ENCODE measurements at regions not wholly inside any gene's neighbourhood (a gene's known extent, or its start where the extent isn't known, plus 50 kb on each side); places are given as distances from the start of the nearest gene placed in this dataset.

DNA sequence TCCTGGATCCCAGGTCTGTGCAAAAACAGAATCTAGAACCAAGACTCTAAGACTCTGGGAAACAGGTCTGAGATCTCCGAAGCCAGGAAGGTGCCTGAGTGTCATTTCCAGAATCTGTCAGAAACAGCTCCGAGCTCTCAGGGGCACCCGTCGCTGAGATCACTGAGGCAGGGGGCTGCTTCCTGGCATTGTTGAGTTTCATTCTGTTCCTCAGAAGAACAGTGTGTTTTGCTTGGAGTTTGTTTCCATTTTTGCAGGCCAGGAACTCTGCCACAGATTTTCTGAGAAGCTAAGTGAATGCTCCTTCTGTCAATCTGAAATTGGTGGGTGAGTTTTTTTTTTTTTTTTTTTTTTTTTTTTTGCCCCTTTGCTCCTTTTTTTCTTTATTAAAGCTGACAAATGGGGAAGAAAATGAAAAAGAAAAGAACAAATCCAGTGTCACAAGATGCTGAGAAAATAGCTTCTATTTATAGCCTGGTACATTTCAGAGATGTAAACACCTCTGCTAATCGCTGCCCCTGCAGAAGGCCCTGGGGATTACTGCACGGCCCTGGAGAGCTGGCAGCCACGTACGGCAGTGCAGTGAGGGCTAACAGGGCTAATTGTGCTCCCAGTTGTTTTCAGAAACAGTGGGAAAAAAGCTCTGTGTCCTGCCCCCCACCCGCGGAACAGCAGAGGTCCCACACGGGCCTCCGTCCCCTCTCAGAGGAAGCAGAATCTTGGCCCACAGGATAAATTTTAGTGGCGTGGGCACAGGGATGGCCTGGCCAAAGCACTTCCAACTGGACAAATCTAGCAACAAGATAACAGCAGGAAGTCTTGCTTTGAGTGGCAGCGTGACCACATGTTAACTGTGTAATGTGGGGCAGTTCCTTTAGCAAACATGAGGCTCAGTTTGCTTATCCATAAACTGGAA, 237.6 kb upstream of the IRS2 start:
- TF ChIP-seq EP300 (IDR thresholded peaks at IDR 0.05; ENCODE audit: borderline replicate concordance in 1 of 2, low read depth in 2 of 2, low read length in 2 of 2): no peak
- TF ChIP-seq NRF1 (IDR thresholded peaks at IDR 0.05; ENCODE audit: low read depth, low read length): no peak
- no peak for TF ChIP-seq POLR2A (IDR thresholded peaks at IDR 0.05; ENCODE audit: control extremely low read depth in 1 of 2, low read depth in 2 of 2, low read length in 2 of 2)
- TF ChIP-seq, protein P1, sequence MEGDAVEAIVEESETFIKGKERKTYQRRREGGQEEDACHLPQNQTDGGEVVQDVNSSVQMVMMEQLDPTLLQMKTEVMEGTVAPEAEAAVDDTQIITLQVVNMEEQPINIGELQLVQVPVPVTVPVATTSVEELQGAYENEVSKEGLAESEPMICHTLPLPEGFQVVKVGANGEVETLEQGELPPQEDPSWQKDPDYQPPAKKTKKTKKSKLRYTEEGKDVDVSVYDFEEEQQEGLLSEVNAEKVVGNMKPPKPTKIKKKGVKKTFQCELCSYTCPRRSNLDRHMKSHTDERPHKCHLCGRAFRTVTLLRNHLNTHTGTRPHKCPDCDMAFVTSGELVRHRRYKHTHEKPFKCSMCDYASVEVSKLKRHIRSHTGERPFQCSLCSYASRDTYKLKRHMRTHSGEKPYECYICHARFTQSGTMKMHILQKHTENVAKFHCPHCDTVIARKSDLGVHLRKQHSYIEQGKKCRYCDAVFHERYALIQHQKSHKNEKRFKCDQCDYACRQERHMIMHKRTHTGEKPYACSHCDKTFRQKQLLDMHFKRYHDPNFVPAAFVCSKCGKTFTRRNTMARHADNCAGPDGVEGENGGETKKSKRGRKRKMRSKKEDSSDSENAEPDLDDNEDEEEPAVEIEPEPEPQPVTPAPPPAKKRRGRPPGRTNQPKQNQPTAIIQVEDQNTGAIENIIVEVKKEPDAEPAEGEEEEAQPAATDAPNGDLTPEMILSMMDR (IDR thresholded peaks at IDR 0.05; ENCODE audit: control extremely low read depth in 1 of 3, insufficient read depth in 1 of 3, low read depth in 1 of 3, low read length in 3 of 3): no peak
- TF ChIP-seq GABPA (IDR thresholded peaks at IDR 0.05; ENCODE audit: borderline replicate concordance, insufficient read depth, low read length): no peak
- TF ChIP-seq, protein P2, sequence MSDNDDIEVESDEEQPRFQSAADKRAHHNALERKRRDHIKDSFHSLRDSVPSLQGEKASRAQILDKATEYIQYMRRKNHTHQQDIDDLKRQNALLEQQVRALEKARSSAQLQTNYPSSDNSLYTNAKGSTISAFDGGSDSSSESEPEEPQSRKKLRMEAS (IDR thresholded peaks at IDR 0.05): no peak
- TF ChIP-seq JUND (IDR thresholded peaks at IDR 0.05; ENCODE audit: low read length): no peak
- no peak for TF ChIP-seq RFX5 (IDR thresholded peaks at IDR 0.05; ENCODE audit: borderline replicate concordance, low read depth, low read length)
- TF ChIP-seq, protein P3, sequence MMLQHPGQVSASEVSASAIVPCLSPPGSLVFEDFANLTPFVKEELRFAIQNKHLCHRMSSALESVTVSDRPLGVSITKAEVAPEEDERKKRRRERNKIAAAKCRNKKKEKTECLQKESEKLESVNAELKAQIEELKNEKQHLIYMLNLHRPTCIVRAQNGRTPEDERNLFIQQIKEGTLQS (IDR thresholded peaks at IDR 0.05; ENCODE audit: insufficient read depth, low read depth, low read length): no peak

All from H1 (cell line).